IMR-90 (cell line): ENCODE measurements at regions not wholly inside any gene's neighbourhood (a gene's known extent, or its start where the extent isn't known, plus 50 kb on each side); places are given as distances from the start of the nearest gene placed in this dataset.

Source experiments
- ATAC-seq: fragments of 200-7000 bp; cut with Tn5 transposase; 2 replicates; pipeline ENCODE4 v1.9.1; 2020; ENCODE audit warnings: low read depth, mild to moderate bottlenecking, moderate library complexity
- BruUV-seq: library from RNA; stranded (reverse); fragments of 400-500 nt; replicated peaks from 2 replicates; lab custom pipeline; 2021; lab: Mats Ljungman, UMichigan
- CTCF ChIA-PET: fragments of 300-600 bp; formaldehyde crosslinking; extraction: SDS; loops from one replicate; lab custom pipeline; 2021; ENCODE audit warnings: antibody characterized with exemption; lab: Yijun Ruan, JAX
- POLR2A ChIA-PET: fragments of 300-600 bp; sonication (Branson Sonifier 250); formaldehyde crosslinking; loops from one replicate; lab custom pipeline; 2022; ENCODE audit warnings: antibody characterized with exemption; ENCODE audit not compliant: unreplicated experiment; lab: Charles Lee
- DNase-seq: peaks from one replicate; pipeline ENCODE4 v3.0.0; 2013
- H2AFZ ChIP-seq: replicated peaks from 2 replicates; pipeline ENCODE3; 2013; ENCODE audit warnings: low read length, mild to moderate bottlenecking; ENCODE audit not compliant: poor library complexity
- H2AK5ac ChIP-seq: 2 replicates; pipeline ENCODE4 v1.6.1; 2013; ENCODE audit warnings: low read depth, low read length, inconsistent platforms
- H2AK9ac ChIP-seq: replicated peaks from 2 replicates; pipeline ENCODE3; 2013; ENCODE audit warnings: mild to moderate bottlenecking, low read depth, low read length, moderate library complexity; ENCODE audit not compliant: poor library complexity
- H2BK120ac ChIP-seq: 2 replicates; pipeline ENCODE4 v1.6.1; 2013; ENCODE audit warnings: low read depth, low read length, inconsistent platforms
- H2BK15ac ChIP-seq: 3 replicates; pipeline ENCODE4 v1.6.1; 2013; ENCODE audit warnings: low read depth, low read length, inconsistent platforms
- H2BK20ac ChIP-seq: 2 replicates; pipeline ENCODE4 v1.6.1; 2013; ENCODE audit warnings: low read depth, mild to moderate bottlenecking, inconsistent platforms, low read length, moderate library complexity
- H2BK5ac ChIP-seq: 2 replicates; pipeline ENCODE4 v1.6.1; 2013; ENCODE audit warnings: mild to moderate bottlenecking, low read depth, low read length, inconsistent platforms; ENCODE audit not compliant: poor library complexity, severe bottlenecking
- H3K14ac ChIP-seq: replicated peaks from 2 replicates; pipeline ENCODE4 v1.6.1; 2013; ENCODE audit warnings: low read depth, low read length, inconsistent platforms
- H3K18ac ChIP-seq: 2 replicates; pipeline ENCODE4 v1.6.1; 2013; ENCODE audit warnings: low read depth, low read length, control low read depth
- H3K23ac ChIP-seq: 2 replicates; pipeline ENCODE4 v1.6.1; 2013; ENCODE audit warnings: low read depth, low read length, inconsistent platforms
- H3K27ac ChIP-seq: 2 replicates; pipeline ENCODE4 v1.5.1; 2013; ENCODE audit warnings: mild to moderate bottlenecking, control low read depth, low read length; ENCODE audit not compliant: insufficient read depth
- H3K27me3 ChIP-seq: 2 replicates; pipeline ENCODE4 v1.6.1; 2013; ENCODE audit warnings: low read length; ENCODE audit not compliant: control insufficient read depth, insufficient read depth
- H3K36me3 ChIP-seq: 2 replicates; pipeline ENCODE4 v1.6.1; 2013; ENCODE audit warnings: low read length, mixed read lengths; ENCODE audit not compliant: control insufficient read depth, insufficient read depth
- H3K4ac ChIP-seq: 2 replicates; pipeline ENCODE4 v1.6.1; 2013; ENCODE audit warnings: low read depth, low read length, inconsistent platforms
- H3K4me1 ChIP-seq: 2 replicates; pipeline ENCODE4 v1.6.1; 2013; ENCODE audit warnings: low read length, mixed read lengths; ENCODE audit not compliant: control insufficient read depth, insufficient read depth
- H3K4me2 ChIP-seq: 2 replicates; pipeline ENCODE4 v1.6.1; 2013; ENCODE audit warnings: low read depth, mild to moderate bottlenecking, control low read depth, low read length, moderate library complexity
- H3K4me3 ChIP-seq: 2 replicates; pipeline ENCODE4 v1.5.1; 2013; ENCODE audit warnings: low read depth, mild to moderate bottlenecking, control low read depth, low read length, moderate library complexity; ENCODE audit not compliant: insufficient read depth
- H3K56ac ChIP-seq: 2 replicates; pipeline ENCODE4 v1.6.1; 2013; ENCODE audit warnings: low read length, inconsistent platforms; ENCODE audit not compliant: insufficient read depth; ENCODE audit errors: extremely low read depth
- H3K79me1 ChIP-seq, 2 experiments: 2 replicates each; pipeline ENCODE4 v1.6.1; 2013; ENCODE audit warnings: low read length in 2 of 2, inconsistent platforms in 1 of 2, low read depth in 1 of 2
- H3K9ac ChIP-seq: 2 replicates; pipeline ENCODE4 v1.6.1; 2013; ENCODE audit warnings: low read depth, low read length, control low read depth
- H3K9me1 ChIP-seq: 2 replicates; pipeline ENCODE4 v1.6.1; 2013; ENCODE audit warnings: low read length, inconsistent platforms; ENCODE audit not compliant: insufficient read depth
- H3K9me3 ChIP-seq: 2 replicates; pipeline ENCODE4 v1.6.1; 2013; ENCODE audit warnings: low read length; ENCODE audit not compliant: control insufficient read depth, insufficient read depth
- H4K20me1 ChIP-seq: 2 replicates; pipeline ENCODE4 v1.6.1; 2013; ENCODE audit warnings: low read length, inconsistent platforms; ENCODE audit not compliant: insufficient read depth
- H4K5ac ChIP-seq: 2 replicates; pipeline ENCODE4 v1.6.1; 2013; ENCODE audit warnings: mild to moderate bottlenecking, low read depth, low read length, control low read depth
- H4K8ac ChIP-seq, 2 experiments: 2 replicates each; pipeline ENCODE4 v1.6.1; 2013; ENCODE audit warnings: low read depth in 2 of 2, low read length in 2 of 2, control low read depth in 1 of 2, inconsistent platforms in 1 of 2
- H4K91ac ChIP-seq: 2 replicates; pipeline ENCODE4 v1.6.1; 2013; ENCODE audit warnings: low read depth, low read length, inconsistent platforms; ENCODE audit not compliant: insufficient read depth
- CEBPB ChIP-seq: IDR thresholded peaks from 2 replicates; pipeline ENCODE4 v1.6.1; 2012; ENCODE audit warnings: low read depth, low read length, improper control_type of control experiment
- CTCF ChIP-seq: conservative IDR thresholded peaks from 2 replicates; pipeline ENCODE4 v1.5.1; 2012; ENCODE audit warnings: mild to moderate bottlenecking, low read depth, low read length, improper control_type of control experiment
- RFX5 ChIP-seq: IDR thresholded peaks from 2 replicates; pipeline ENCODE4 v1.8.0; 2012; ENCODE audit warnings: low read depth, mild to moderate bottlenecking, low read length, moderate library complexity
- SMC3 ChIP-seq: fragments of 150-350 bp; IDR thresholded peaks from 2 replicates; pipeline ENCODE4 v1.6.1; 2016; ENCODE audit warnings: low read depth, mild to moderate bottlenecking, antibody characterized with exemption, low read length, moderate library complexity
- WGBS, 2 experiments: methylation state at CpG; one replicate each; pipeline versions ENCODE4 v1.1.5 to v1.1.7; 2013; ENCODE audit warnings: missing lambda C conversion rate in 2 of 2; ENCODE audit not compliant: insufficient read length in 1 of 2; ENCODE audit errors: extremely low coverage in 2 of 2; 5-methylcytosine and 5-hydroxymethylcytosine counted together
- dilution Hi-C: fragments of 300-500 bp; cut with HindIII; formaldehyde crosslinking; loops from one replicate; pipeline ENCODE4 v1.14.3; 2018; ENCODE audit warnings: low sequenced_read_pairs; ENCODE audit not compliant: unreplicated experiment
- in situ Hi-C: fragments of 300-500 bp; cut with MboI; formaldehyde crosslinking; loops from 3 replicates; pipeline ENCODE4 v1.14.3; 2019; ENCODE audit warnings: low sequenced_read_pairs, inconsistent platforms, mixed read lengths
- intact Hi-C: fragments of 100-400 bp; cut with micrococcal nuclease; formaldehyde crosslinking; loops from 2 replicates; pipeline ENCODE4 v1.10.0; 2022

DNA sequence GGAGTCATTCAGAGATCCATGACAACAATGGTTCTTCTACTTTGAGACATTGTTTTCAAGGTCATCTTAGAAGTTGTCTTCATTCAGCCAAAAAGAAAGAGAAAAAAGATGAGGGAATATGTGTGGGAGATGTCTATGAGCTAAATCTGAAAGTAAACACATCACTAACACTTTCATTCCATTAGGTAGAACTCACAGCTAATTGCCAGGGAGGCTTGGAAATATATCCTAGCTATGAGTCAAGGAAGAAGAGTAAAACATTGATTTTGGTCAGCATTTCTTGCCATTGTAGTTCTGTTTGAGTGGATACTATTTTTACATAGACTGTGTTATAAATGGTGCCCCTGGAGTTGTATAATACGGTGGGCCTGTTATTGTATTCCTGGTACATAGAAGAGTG is 316.4 kb upstream of the MYOCD start:
- Histone ChIP-seq H3K4me3 (no peak overlapping the region), H3K27me3 (no peaks in the 10 kb centered on the region), H3K14ac (no peak overlapping the region), H3K4me2 (no peak overlapping the region), H3K9me3 (no peaks in the 10 kb centered on the region), H2BK15ac (no peak overlapping the region; the same call in 2 of the 3 replicates), H2AK9ac (no peak overlapping the region), H3K4me1 (peaks cover 3% of the 10 kb centered on the region), H2AFZ (no peak overlapping the region), H3K18ac (peak overlapping the region; percentile 90), H3K9me1 (no peaks in the 10 kb centered on the region), H2AK5ac (no peak overlapping the region), H3K36me3 (no peaks in the 10 kb centered on the region), H3K56ac (no peak overlapping the region), H2BK120ac (0 out of 2 replicates have a peak overlapping the region, but pooled peaks have one; percentile 11), H4K91ac (no peak overlapping the region), H4K8ac (peak overlapping the region in 1 of 2 experiments; percentile 13; a peak in 1 of 4 replicates), H3K4ac (peak overlapping the region; percentile 52; the same call in 1 of the 2 replicates), H3K9ac (no peak overlapping the region), H4K20me1 (no peaks in the 10 kb centered on the region), H2BK20ac (no peak overlapping the region), H3K79me1 (no peaks in the 10 kb centered on the region), H3K23ac (no peak overlapping the region), H4K5ac (peak overlapping the region; percentile 83; the same call in 1 of the 2 replicates), H3K27ac (no peak overlapping the region), H2BK5ac (peak overlapping the region; percentile 90)
- dilution Hi-C loops, result no loop called here
- intact Hi-C loops, result no loop called here
- DNase-seq (peak; percentile 59), ATAC-seq (peak; percentile 59)
- ChIA-PET POLR2A (no interaction called here), CTCF (interaction anchor here (1.7 kb wide), 1 partner anchor 9 kb away, joined by 7 read pairs; no protein-coding TSS in a partner anchor)
- TF ChIP-seq SMC3 (no peak), CEBPB (no peak), RFX5 (no peak), CTCF (no peak)
- BruUV-seq, result no TSS peak
- WGBS, 2 experiments, result no CpG with 5 or more reads among the region's 1 CpG
- in situ Hi-C loops, result no loop called here
